Activated naive CD8-positive, alpha-beta T cell treated with anti-CD3 and anti-CD28 coated beads, Interleukin-2, amount 50 U/mL, for 16 hours (primary cell): ENCODE measurements at regions not wholly inside any gene's neighbourhood (a gene's known extent, or its start where the extent isn't known, plus 50 kb on each side); places are given as distances from the start of the nearest gene placed in this dataset.

Experiments used
- DNase-seq: peaks from one replicate; pipeline ENCODE4 v3.0.0-alpha.2; 2020; ENCODE audit warnings: low read depth, low spot score

GRCh38 chr5:133773247-133774202 is 161.2 kb upstream of the FSTL4 start:
- DNase-seq: no peak

DNA sequence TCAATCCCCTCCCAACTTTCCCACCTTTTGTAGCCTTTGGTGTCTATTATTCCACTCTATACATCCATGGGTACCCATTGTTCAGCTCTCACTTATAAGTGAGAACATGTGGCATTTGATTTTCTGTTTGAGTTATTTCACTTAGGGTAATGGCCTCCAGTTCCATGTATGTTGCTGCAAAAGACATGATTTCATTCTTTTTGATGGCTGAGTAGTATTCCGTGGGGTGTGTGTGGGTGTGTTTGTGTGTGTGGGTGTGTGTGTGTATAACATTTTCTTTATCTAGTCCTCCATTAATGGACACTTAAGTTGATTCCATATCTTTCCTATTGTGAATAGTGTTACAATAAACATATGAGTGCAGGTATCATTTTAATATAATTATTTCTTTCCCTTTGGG is 157.5 kb upstream of the FSTL4 start:
- no peak for DNase-seq

- DNase-seq: no peak
Measured at GRCh38 chr5:133763744-133764143, 151.4 kb upstream of the FSTL4 start.

GRCh38 chr5:133761632-133762031 is 149.3 kb upstream of the FSTL4 start:
- DNase-seq: no peak

DNA sequence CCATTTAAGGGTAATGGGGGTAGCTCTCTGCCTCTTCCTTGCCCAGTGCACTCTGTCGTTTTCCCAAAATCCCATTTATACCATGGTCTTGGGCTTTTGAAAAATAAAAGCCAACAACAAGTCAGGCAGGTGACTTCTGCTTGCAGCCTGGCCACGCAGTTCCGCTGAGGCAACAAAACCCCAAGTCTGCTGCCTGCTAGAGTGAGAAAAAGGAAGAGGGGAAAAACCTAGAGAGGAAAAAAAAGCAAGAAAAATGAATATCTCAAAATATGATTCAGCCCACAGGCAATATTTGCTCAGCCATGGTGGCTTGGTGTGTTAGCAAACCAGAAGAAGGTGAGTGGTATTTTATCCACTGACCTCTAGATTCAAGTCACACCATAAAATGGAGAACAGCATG is 148.2 kb upstream of the FSTL4 start:
- no peak for DNase-seq

DNA sequence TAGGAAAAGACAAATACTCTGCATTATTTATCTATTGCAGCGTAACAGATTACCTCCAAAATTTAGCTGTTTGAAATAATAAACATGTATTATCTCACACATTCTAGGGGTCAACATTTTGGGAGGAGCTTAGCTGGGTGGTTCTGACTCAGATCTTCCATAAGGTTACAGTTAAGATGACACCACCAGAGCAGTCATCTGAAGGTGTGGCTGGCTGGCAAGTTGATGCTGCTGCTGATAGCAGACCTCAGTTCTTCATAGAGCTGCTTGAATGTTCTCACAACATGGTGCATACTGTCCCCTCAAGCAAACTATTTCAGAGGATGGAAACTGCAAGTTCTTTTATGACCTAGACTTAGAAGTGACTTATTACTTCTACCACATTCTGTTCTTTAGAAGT is 146.3 kb upstream of the FSTL4 start:
- DNase-seq: no peak

GRCh38 chr5:133757396-133757945 is 145.1 kb upstream of the FSTL4 start:
- no peak for DNase-seq

DNA sequence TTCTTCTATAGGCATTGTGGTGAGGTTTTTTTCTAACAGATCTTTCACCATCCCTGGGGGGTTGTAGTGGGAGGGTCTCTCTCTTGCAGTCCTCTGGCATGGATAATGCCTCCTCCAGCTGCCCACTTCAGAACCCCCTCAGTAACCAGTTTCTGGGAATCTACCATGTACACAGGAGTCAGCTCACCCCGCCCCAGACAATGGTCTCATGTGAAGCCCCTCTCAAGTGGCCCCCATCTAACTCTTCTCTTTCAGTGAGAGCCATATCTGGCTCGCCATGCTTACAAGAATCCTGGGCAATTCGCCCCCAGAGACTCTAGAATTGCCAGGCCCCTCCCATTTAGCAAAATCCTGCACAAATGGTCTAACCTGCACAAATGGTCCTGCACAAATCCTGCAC is 144.4 kb upstream of the FSTL4 start:
- DNase-seq: no peak

- DNase-seq: no peak
Measured at GRCh38 chr5:133756036-133756435, 143.7 kb upstream of the FSTL4 start.

DNA sequence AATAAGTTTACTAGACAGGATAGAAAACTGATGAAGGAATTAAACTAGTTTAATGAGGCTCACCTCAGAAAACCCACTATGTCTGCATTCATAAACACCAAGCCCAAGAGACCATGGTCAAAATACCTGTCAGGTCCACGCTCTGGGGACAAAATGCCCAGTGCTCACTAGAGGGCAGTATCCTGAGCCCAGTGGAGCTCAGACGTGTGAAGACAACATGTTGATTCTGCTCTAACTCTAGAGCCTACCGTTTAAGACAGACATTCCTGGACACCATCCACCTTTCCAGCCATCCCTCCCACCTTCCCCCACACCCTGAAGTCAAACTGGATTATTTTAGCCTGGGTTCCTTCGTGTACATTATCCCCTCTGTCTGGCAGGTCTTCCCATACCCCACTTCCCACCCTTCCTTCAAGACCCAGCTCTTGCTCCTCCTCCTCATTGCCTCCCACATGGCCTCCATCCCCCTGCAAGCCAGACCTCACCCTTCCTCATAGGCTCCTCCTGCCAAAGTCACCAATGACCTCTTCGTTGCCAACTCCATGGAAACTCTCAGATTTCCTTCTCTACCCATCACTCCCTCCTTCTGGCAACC is 142.3 kb upstream of the FSTL4 start:
- DNase-seq: no peak

DNA sequence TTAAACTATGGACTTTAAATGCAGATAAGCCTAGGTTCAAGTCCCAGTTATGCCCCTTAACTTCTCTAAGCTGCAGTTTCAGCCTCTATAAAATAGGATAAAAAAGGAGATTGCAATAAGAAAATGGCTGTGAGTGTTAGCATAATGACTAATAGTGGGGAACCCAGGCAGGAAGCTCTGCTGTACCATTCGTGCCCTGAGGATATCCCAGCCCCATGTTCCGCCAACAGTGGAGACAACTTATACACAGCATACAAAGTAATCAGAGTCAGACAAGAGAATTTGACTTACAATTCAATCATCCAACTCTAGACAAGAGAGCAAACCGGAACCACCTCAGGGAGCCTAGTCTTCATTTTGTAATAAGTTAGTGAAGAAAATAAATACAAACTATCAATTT is 141.5 kb upstream of the FSTL4 start:
- no peak for DNase-seq

DNA sequence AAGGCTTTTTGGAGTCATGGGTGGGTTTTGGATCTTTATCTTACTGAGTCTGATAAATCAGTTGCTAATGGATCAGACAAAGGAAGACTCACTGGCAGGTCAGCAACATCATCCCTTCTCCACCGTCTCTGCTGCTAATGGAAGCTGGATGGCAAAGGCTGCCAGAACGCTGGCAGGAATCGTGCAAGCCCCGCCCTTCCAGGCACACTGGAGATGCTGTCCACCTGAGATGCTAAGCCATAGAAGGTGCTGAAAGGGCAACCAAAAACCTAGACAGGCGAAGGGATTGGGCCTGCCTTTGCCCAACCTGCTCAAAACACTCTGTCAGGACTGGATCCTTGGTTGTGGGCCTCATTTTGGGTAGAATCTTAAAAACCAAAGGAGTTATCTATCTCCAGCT is 139.5 kb upstream of the FSTL4 start:
- DNase-seq: no peak

GRCh38 chr5:133751421-133751820 is 139.1 kb upstream of the FSTL4 start:
- DNase-seq: no peak

GRCh38 chr5:133750856-133751255 is 138.5 kb upstream of the FSTL4 start:
- DNase-seq: no peak

GRCh38 chr5:133750356-133750755 is 138.0 kb upstream of the FSTL4 start:
- DNase-seq: no peak

- no peak for DNase-seq
Measured at GRCh38 chr5:133749331-133749985, 137.1 kb upstream of the FSTL4 start.

DNA sequence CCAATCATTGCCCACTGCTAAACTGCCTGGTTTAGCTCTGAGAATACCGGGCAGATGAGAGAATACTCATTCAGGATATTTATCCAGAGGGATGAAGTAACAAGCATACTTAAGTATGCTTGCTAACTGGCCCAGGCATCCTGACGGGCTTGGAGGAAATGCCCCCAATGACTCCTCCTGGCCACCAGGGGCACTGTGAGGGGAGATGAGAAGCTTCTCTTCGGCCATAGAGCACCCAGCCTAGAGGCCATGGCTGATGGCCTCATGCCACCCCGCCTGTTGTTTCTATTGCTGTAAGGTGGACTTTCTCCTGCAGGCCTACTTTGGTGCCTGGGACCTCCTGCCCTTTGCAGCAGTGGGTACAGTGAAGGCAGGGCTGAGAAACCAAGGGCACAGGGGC is 134.5 kb upstream of the FSTL4 start:
- DNase-seq: no peak

DNA sequence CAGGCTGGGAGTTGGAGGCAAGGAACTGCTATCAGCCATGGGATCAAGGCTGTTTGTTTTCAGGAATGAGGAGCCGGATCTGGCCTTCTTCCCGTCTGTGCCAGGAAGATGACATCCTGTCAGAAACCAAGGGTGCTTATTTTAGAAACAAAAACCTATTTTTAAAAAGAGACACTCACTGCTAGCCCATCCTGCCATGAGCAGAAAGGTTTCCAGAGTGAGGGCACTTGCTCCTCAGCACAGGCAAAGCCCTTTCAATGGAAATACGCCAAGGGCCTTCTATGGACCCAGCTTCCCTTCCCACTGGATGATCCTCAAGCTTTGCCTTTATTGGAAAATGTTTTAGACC is 132.6 kb upstream of the FSTL4 start:
- DNase-seq: no peak

DNA sequence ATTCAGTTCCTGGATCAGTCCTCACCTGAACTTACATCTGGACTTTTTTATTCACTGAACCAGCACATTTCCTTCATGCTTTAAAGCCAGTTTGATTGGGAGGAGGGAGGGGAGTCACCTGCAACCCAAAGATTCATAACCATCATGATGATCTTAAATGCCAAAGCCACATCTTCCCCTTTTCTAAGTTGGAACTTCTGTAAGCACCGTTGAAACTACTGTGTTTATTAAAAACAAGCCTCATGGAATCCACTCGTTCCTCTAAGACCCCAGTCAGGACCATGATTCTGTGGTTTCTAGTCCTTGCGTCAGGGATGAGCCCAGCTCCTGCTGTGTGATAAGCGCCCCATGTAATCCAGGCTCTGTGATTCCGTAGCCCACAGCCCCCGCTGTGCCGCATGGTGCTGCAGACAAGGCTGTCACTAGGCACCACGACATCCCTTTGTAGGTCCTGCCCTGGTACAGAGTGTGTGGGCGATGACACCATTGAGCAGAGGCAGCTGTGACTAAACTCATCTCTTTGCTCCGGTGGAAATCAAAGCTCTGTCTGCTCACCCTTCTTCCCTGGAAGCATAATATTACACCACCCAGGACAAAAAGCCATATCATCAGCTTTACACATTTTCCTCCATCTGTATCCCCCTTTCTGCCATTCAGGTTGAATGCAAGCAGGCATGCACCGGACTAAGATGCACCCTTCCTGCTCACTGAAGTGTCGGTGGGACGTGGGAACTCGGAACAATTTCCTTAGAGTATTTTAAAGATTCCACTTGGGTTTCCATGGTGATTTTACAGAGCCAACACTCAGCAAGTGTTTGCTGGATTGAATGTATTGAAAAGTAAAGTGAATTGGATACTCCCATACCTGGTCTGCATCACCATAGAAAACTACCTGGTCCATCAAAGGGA is 132.0 kb upstream of the FSTL4 start:
- no peak for DNase-seq

- DNase-seq: no peak
Measured at GRCh38 chr5:133742431-133742988, 130.2 kb upstream of the FSTL4 start.

DNA sequence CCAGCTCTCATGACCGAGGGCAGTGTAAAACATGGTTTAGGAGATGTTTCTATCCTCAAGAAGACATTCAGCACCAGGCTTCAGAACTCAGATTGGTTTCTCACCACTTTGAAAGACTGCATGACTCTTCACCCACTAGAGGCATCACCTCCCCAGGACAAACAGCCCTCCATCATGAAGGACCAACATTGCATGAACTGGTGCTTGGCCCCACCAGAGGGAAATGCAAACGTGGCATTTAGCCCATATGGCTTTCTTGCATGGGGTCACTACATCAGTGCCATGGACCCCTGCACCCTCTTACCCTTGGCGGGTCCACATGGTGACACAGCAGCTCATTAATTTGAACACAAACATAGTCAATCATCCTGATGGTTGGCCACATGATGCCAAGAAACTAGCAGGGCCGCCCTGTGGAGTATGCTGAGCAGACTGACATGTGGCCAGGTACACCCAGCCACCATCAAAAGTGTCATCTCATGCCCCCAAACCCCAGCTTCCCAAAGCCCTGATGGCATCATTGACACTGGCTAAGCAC is 129.5 kb upstream of the FSTL4 start:
- DNase-seq: no peak
